ENCODE measurements at regions not wholly inside any gene's neighbourhood (a gene's known extent, or its start where the extent isn't known, plus 50 kb on each side); places are given as distances from the start of the nearest gene placed in this dataset.

DNA sequence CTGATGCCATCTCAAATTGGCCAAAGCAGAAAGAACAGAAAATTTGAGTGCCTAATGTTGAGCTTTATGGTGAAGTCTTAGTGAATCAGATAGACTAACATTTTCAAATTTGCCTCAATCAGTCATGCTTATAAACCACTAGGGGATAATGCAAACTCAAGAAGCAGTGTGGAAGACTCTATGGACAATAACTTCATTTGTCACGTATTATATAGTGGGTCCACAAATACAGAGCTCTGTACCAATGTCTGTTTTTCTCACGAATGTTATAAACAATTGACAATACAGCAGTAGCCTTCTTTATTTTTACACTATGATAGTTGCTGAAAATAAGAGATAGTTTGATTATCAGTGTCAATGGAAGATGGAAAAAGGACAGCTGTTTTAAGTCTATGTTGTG lies 190.8 kb upstream of the SLC8A1 start:
- no peaks in the 10 kb centered on the region for H3K36me3 ChIP-seq (ENCODE audit: insufficient read depth in 1 of 2, low read depth in 1 of 2)
- H3K27ac ChIP-seq = no peak overlapping the region
- intact Hi-C loops (cut with DNase I) = no loop called here
- no peaks in the 10 kb centered on the region for H3K27me3 ChIP-seq (ENCODE audit: insufficient read depth in 3 of 3, low read length in 2 of 3)
- no peaks in the 10 kb centered on the region for H3K4me1 ChIP-seq
- ATAC-seq = no peak
- no peak overlapping the region for H3K4me3 ChIP-seq
- 66 to 73% (median 66%) methylated on average over 2 of the region's 2 CpGs for WGBS, 3 donors
- TF ChIP-seq, protein P1, sequence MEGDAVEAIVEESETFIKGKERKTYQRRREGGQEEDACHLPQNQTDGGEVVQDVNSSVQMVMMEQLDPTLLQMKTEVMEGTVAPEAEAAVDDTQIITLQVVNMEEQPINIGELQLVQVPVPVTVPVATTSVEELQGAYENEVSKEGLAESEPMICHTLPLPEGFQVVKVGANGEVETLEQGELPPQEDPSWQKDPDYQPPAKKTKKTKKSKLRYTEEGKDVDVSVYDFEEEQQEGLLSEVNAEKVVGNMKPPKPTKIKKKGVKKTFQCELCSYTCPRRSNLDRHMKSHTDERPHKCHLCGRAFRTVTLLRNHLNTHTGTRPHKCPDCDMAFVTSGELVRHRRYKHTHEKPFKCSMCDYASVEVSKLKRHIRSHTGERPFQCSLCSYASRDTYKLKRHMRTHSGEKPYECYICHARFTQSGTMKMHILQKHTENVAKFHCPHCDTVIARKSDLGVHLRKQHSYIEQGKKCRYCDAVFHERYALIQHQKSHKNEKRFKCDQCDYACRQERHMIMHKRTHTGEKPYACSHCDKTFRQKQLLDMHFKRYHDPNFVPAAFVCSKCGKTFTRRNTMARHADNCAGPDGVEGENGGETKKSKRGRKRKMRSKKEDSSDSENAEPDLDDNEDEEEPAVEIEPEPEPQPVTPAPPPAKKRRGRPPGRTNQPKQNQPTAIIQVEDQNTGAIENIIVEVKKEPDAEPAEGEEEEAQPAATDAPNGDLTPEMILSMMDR (IDR thresholded peaks at IDR 0.05) = no peak
- H3K9me3 ChIP-seq = no peaks in the 10 kb centered on the region
- DNase-seq = no peak

DNA sequence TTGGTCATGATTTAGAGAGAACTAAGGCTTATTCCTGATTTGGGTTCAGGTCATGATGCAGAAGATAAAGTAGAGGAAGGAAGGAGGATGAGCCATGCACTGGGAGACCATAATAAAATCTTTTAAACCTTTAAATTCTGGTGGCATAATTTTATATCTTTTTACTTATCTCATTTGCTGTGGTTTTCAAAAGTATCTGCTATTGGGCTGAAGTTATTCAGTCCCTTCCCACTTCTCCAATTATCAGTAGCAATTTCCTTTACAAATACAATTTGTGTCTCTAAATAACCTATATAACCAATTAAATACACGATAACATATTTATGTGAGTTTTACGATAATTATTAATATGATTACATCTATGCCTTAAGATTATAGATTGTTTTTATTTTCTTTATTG lies 194.8 kb upstream of the SLC8A1 start:
- H3K27ac ChIP-seq = no peak overlapping the region
- intact Hi-C loops (cut with DNase I) = no loop called here
- no peaks in the 10 kb centered on the region for H3K27me3 ChIP-seq (ENCODE audit: insufficient read depth in 3 of 3, low read length in 2 of 3)
- no peaks in the 10 kb centered on the region for H3K4me1 ChIP-seq
- TF ChIP-seq, protein P1 (IDR thresholded peaks at IDR 0.05) = no peak
- H3K36me3 ChIP-seq (ENCODE audit: insufficient read depth in 1 of 2, low read depth in 1 of 2) = no peaks in the 10 kb centered on the region
- no peak overlapping the region for H3K4me3 ChIP-seq
- WGBS, 3 donors = 95 to 99% (median 98%) methylated on average over 2 of the region's 2 CpGs
- no peak for ATAC-seq
- DNase-seq = no peak
- H3K9me3 ChIP-seq = no peaks in the 10 kb centered on the region

DNA sequence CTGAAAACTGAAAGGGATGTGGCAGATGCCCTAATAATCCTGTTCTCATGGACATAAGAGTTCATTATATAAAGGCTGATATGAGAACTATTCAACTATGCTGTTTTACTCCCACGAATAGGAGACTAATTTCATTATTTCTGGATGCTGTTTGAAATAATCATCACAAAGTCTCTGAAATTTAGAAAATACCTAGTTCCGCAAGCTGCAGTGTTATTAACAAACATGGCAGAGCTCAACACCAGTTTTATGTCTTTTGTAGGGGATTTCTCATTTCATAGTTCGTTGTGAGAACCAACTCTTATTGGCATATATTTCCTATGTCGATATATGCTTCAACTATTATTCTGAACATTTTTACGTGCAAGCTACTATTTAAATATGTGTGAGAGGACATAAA lies 200.3 kb upstream of the SLC8A1 start:
- ATAC-seq = no peak
- no peak for DNase-seq
- Histone ChIP-seq H3K4me3 (no peak overlapping the region), H3K36me3 (ENCODE audit: insufficient read depth in 1 of 2, low read depth in 1 of 2) (no peaks in the 10 kb centered on the region), H3K27me3 (ENCODE audit: insufficient read depth in 3 of 3, low read length in 2 of 3) (no peaks in the 10 kb centered on the region), H3K4me1 (no peaks in the 10 kb centered on the region), H3K27ac (no peak overlapping the region), H3K9me3 (no peaks in the 10 kb centered on the region)
- intact Hi-C loops (cut with DNase I) = no loop called here
- 86 to 89% (median 87%) methylated on average over 5 of the region's 5 CpGs for WGBS, 3 donors
- TF ChIP-seq, protein P1 (IDR thresholded peaks at IDR 0.05) = no peak

DNA sequence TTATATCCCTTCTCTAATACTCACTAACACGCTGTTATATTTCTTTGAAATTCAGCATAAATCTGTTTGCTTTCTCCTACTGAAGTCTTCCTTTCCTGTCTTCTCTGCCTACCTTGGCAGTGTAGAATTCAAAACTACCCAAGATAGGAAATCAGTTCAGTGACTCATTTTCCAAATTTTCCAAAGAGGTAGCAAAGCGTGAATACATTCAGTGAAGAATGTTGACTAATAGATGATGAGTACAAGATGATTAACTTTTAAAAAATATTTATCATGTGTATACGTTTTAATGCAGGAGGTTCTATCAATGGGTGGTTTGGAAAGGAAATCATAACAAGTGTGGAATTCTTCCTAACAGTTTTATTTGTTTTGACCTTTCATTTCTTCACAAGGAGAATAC lies 201.9 kb upstream of the SLC8A1 start:
- WGBS, 3 donors = 80 to 85% (median 83%) methylated on average over 3 of the region's 3 CpGs
- Histone ChIP-seq H3K4me1 (no peaks in the 10 kb centered on the region), H3K9me3 (no peaks in the 10 kb centered on the region), H3K27ac (no peak overlapping the region), H3K4me3 (no peak overlapping the region), H3K36me3 (ENCODE audit: insufficient read depth in 1 of 2, low read depth in 1 of 2) (no peaks in the 10 kb centered on the region), H3K27me3 (ENCODE audit: insufficient read depth in 3 of 3, low read length in 2 of 3) (no peaks in the 10 kb centered on the region)
- intact Hi-C loops (cut with DNase I) = no loop called here
- ATAC-seq = no peak
- no peak for DNase-seq
- TF ChIP-seq, protein P1 (IDR thresholded peaks at IDR 0.05) = no peak

DNA sequence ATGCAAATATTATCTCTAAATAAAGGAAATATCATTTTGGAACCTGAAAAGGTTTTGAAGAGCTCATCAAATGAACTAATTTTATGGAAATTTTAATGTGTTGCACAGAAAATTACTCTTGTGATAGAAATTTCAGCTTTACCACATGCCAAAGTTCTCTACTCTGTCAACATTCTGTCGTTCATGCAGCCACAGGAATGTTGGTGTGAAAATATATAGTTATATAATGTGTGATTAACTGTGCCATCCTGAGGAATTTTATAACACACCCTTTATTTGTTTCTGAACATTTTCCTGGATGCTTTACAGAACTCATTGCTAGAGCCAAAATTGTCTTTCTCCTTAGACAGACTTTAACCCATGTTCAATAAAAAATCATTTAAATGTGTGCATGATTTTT lies 202.5 kb upstream of the SLC8A1 start:
- no peak overlapping the region for H3K27ac ChIP-seq
- ATAC-seq = no peak
- no peaks in the 10 kb centered on the region for H3K4me1 ChIP-seq
- no peak for DNase-seq
- H3K9me3 ChIP-seq = no peaks in the 10 kb centered on the region
- H3K36me3 ChIP-seq (ENCODE audit: insufficient read depth in 1 of 2, low read depth in 1 of 2) = no peaks in the 10 kb centered on the region
- TF ChIP-seq, protein P1 (IDR thresholded peaks at IDR 0.05) = no peak
- 15 to 39% (median 21%) methylated on average over 1 of the region's 1 CpG for WGBS, 3 donors
- no peaks in the 10 kb centered on the region for H3K27me3 ChIP-seq (ENCODE audit: insufficient read depth in 3 of 3, low read length in 2 of 3)
- intact Hi-C loops (cut with DNase I) = no loop called here
- H3K4me3 ChIP-seq = no peak overlapping the region
